SK-N-SH treated with all-trans-retinoic acid at 6 μM for 48 hours (cell line): ENCODE measurements at regions not wholly inside any gene's neighbourhood (a gene's known extent, or its start where the extent isn't known, plus 50 kb on each side); places are given as distances from the start of the nearest gene placed in this dataset.

Experiments used
- ATAC-seq: fragments of 200-7000 bp; cut with Tn5 transposase; 3 replicates; pipeline ENCODE4 v1.9.1; 2020; ENCODE audit warnings: mild to moderate bottlenecking, moderate library complexity
- ARNTL ChIP-seq: fragments of 450-650 bp; formaldehyde crosslinking; IDR thresholded peaks from 2 replicates; pipeline ENCODE4 v1.5.0; 2020; ENCODE audit warnings: low read depth, mild to moderate bottlenecking, moderate library complexity, borderline replicate concordance
- CREB5 ChIP-seq: fragments of 250-450 bp; sonication (Bioruptor Pico); IDR thresholded peaks from 2 replicates; pipeline ENCODE4 v1.5.1; 2020; ENCODE audit warnings: low read depth, mild to moderate bottlenecking, moderate library complexity
- CSDC2 ChIP-seq: fragments of 250-450 bp; sonication (Bioruptor Pico); IDR thresholded peaks from 2 replicates; pipeline ENCODE4 v1.5.0; 2020; ENCODE audit warnings: mild to moderate bottlenecking, moderate library complexity
- CSRNP3 ChIP-seq: fragments of 250-450 bp; sonication (Bioruptor Pico); IDR thresholded peaks from 2 replicates; pipeline ENCODE4 v1.5.1; 2021; ENCODE audit warnings: mild to moderate bottlenecking, moderate library complexity
- ESRRG ChIP-seq: fragments of 250-450 bp; sonication (Bioruptor Pico); IDR thresholded peaks from 2 replicates; pipeline ENCODE4 v1.6.1; 2021; ENCODE audit warnings: mild to moderate bottlenecking
- GLIS3 ChIP-seq: fragments of 250-450 bp; sonication (Bioruptor Pico); IDR thresholded peaks from 2 replicates; pipeline ENCODE4 v1.5.0; 2020; ENCODE audit warnings: mild to moderate bottlenecking, moderate library complexity
- ISL1 ChIP-seq: fragments of 250-450 bp; sonication (Bioruptor Pico); IDR thresholded peaks from 2 replicates; pipeline ENCODE4 v2.1.2; 2022; ENCODE audit warnings: mild to moderate bottlenecking, moderate library complexity
- OSR1 ChIP-seq: fragments of 250-450 bp; sonication (Bioruptor Pico); IDR thresholded peaks from 2 replicates; pipeline ENCODE4 v1.8.0; 2022; ENCODE audit warnings: moderate library complexity, mild to moderate bottlenecking, inconsistent platforms
- PATZ1 ChIP-seq: fragments of 250-450 bp; sonication (Bioruptor Pico); IDR thresholded peaks from 2 replicates; pipeline ENCODE4 v1.8.0; 2020; ENCODE audit warnings: mild to moderate bottlenecking, moderate library complexity, borderline replicate concordance
- POU6F1 ChIP-seq: fragments of 250-450 bp; sonication (Bioruptor Pico); IDR thresholded peaks from 2 replicates; pipeline ENCODE4 v1.8.0; 2021; ENCODE audit warnings: low read depth, mild to moderate bottlenecking, moderate library complexity, borderline replicate concordance
- PPARA ChIP-seq: fragments of 250-450 bp; sonication (Bioruptor Pico); IDR thresholded peaks from 2 replicates; pipeline ENCODE4 v1.5.0; 2020; ENCODE audit warnings: mild to moderate bottlenecking, borderline replicate concordance
- RARB ChIP-seq: fragments of 250-450 bp; sonication (Bioruptor Pico); IDR thresholded peaks from 2 replicates; pipeline ENCODE4 v1.8.0; 2021; ENCODE audit warnings: mild to moderate bottlenecking, moderate library complexity
- SNAI2 ChIP-seq: fragments of 250-450 bp; sonication (Bioruptor Pico); IDR thresholded peaks from 2 replicates; pipeline ENCODE4 v1.5.0; 2020; ENCODE audit warnings: mild to moderate bottlenecking, moderate library complexity
- TCF4 ChIP-seq: fragments of 250-450 bp; sonication (Bioruptor Pico); IDR thresholded peaks from 2 replicates; pipeline ENCODE4 v1.8.0; 2021; ENCODE audit warnings: mild to moderate bottlenecking, moderate library complexity, borderline replicate concordance
- TOX ChIP-seq: fragments of 250-450 bp; sonication (Bioruptor Pico); IDR thresholded peaks from 2 replicates; pipeline ENCODE4 v1.8.0; 2021; ENCODE audit warnings: mild to moderate bottlenecking, moderate library complexity, borderline replicate concordance
- ZC3H10 ChIP-seq: fragments of 250-450 bp; sonication (Bioruptor Pico); IDR thresholded peaks from 2 replicates; pipeline ENCODE4 v1.5.1; 2021; ENCODE audit warnings: mild to moderate bottlenecking, moderate library complexity
- ZFP3 ChIP-seq: fragments of 250-450 bp; sonication (Bioruptor Pico); IDR thresholded peaks from 2 replicates; pipeline ENCODE4 v1.5.0; 2020; ENCODE audit warnings: mild to moderate bottlenecking, moderate library complexity
- ZFP30 ChIP-seq: fragments of 450-650 bp; formaldehyde crosslinking; IDR thresholded peaks from 2 replicates; pipeline ENCODE4 v1.5.0; 2022; ENCODE audit warnings: mild to moderate bottlenecking, moderate library complexity
- ZNF565 ChIP-seq: fragments of 450-650 bp; formaldehyde crosslinking; conservative IDR thresholded peaks from 2 replicates; pipeline ENCODE4 v1.5.0; 2020; ENCODE audit warnings: low read depth, mild to moderate bottlenecking, moderate library complexity
- ZNF70 ChIP-seq: fragments of 450-650 bp; formaldehyde crosslinking; IDR thresholded peaks from 2 replicates; pipeline ENCODE4 v1.5.0; 2020; ENCODE audit warnings: mild to moderate bottlenecking, moderate library complexity
- ZNF8 ChIP-seq: fragments of 450-650 bp; formaldehyde crosslinking; IDR thresholded peaks from 2 replicates; pipeline ENCODE4 v1.5.0; 2020; ENCODE audit warnings: mild to moderate bottlenecking, moderate library complexity
- TF ChIP-seq, protein P1 (sequence below): fragments of 250-450 bp; sonication (Bioruptor Pico); IDR thresholded peaks from 2 replicates; pipeline ENCODE4 v1.5.0; 2020; ENCODE audit warnings: mild to moderate bottlenecking, moderate library complexity

- TF ChIP-seq, protein P1, sequence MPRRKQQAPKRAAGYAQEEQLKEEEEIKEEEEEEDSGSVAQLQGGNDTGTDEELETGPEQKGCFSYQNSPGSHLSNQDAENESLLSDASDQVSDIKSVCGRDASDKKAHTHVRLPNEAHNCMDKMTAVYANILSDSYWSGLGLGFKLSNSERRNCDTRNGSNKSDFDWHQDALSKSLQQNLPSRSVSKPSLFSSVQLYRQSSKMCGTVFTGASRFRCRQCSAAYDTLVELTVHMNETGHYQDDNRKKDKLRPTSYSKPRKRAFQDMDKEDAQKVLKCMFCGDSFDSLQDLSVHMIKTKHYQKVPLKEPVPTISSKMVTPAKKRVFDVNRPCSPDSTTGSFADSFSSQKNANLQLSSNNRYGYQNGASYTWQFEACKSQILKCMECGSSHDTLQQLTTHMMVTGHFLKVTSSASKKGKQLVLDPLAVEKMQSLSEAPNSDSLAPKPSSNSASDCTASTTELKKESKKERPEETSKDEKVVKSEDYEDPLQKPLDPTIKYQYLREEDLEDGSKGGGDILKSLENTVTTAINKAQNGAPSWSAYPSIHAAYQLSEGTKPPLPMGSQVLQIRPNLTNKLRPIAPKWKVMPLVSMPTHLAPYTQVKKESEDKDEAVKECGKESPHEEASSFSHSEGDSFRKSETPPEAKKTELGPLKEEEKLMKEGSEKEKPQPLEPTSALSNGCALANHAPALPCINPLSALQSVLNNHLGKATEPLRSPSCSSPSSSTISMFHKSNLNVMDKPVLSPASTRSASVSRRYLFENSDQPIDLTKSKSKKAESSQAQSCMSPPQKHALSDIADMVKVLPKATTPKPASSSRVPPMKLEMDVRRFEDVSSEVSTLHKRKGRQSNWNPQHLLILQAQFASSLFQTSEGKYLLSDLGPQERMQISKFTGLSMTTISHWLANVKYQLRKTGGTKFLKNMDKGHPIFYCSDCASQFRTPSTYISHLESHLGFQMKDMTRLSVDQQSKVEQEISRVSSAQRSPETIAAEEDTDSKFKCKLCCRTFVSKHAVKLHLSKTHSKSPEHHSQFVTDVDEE (CRISPR knock-in tag), result no peak
- TF ChIP-seq OSR1 (CRISPR knock-in tag) (no peak), ZNF70 (CRISPR knock-in tag) (no peak), ZNF8 (CRISPR knock-in tag) (no peak), PPARA (CRISPR knock-in tag) (no peak), ISL1 (CRISPR knock-in tag) (no peak)
These were observed 234.3 kb upstream of the PHF14 start (continued) for GRCh38 chr7:10739401-10739800.

DNA sequence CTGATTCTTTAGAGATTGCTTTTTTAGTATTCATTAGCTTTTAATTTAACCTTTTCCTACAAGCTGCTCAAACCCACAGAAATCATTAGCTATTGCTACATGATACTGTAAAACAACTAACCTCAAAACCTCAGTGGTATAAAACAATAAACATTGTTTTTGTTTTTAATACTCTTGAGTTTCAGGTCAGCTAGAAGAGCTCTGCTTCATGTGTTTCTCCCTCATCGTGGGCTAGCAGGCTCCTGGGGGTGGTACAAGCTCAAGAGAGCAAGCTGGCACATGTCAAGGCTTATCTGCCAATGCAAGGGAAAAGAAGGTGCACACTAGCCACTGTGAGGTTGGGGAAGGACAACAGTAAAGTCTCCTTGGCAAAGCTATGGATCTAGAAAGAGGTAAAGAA is 232.9 kb upstream of the PHF14 start:
- TF ChIP-seq CSDC2 (CRISPR knock-in tag), result no peak
- TF ChIP-seq GLIS3 (CRISPR knock-in tag), result no peak
- no peak for TF ChIP-seq PATZ1 (CRISPR knock-in tag)
- ATAC-seq, result no peak

DNA sequence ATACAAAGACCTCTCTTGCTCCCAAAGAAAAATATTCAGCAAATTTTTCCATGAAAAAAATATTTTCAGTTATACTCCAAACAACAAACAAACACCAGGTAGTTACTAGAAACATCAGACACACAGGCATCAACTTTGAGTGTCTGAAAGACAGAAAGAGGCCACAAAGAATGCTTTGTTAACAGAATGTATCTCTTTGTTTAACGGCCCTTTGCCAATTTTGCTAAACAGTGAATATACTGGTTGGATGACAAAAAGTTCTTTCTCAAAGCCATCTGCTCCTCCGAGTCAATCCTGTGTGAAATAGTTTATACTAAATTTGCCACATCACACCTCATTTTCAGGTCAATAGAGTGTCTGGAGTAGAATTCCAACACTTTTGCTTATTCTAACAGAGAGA is 216.7 kb upstream of the PHF14 start:
- no peak for ATAC-seq

More for the DNA sequence above, 216.7 kb upstream of the PHF14 start:
- no peak for TF ChIP-seq PPARA (CRISPR knock-in tag)
- no peak for TF ChIP-seq ZFP3 (CRISPR knock-in tag)
- no peak for TF ChIP-seq CSDC2 (CRISPR knock-in tag)
- TF ChIP-seq ZNF8 (CRISPR knock-in tag), result no peak
- TF ChIP-seq POU6F1 (CRISPR knock-in tag), result no peak
- TF ChIP-seq ESRRG (CRISPR knock-in tag), result no peak
- TF ChIP-seq CREB5, result no peak
- no peak for TF ChIP-seq CSRNP3 (CRISPR knock-in tag)
- TF ChIP-seq ISL1 (CRISPR knock-in tag), result no peak
- TF ChIP-seq ZC3H10 (CRISPR knock-in tag), result no peak
- TF ChIP-seq, protein P1 (CRISPR knock-in tag), result no peak
- no peak for TF ChIP-seq ARNTL (CRISPR knock-in tag)
- no peak for TF ChIP-seq ZNF70 (CRISPR knock-in tag)
- TF ChIP-seq ZFP30 (CRISPR knock-in tag), result no peak
- no peak for TF ChIP-seq RARB (CRISPR knock-in tag)
- TF ChIP-seq SNAI2 (CRISPR knock-in tag), result no peak
- no peak for TF ChIP-seq TCF4 (CRISPR knock-in tag)
- no peak for TF ChIP-seq ZNF565 (CRISPR knock-in tag)
- TF ChIP-seq TOX, result no peak
- TF ChIP-seq GLIS3 (CRISPR knock-in tag), result no peak
